ENCODE measurements at regions not wholly inside any gene's neighbourhood (a gene's known extent, or its start where the extent isn't known, plus 50 kb on each side); places are given as distances from the start of the nearest gene placed in this dataset.

DNA sequence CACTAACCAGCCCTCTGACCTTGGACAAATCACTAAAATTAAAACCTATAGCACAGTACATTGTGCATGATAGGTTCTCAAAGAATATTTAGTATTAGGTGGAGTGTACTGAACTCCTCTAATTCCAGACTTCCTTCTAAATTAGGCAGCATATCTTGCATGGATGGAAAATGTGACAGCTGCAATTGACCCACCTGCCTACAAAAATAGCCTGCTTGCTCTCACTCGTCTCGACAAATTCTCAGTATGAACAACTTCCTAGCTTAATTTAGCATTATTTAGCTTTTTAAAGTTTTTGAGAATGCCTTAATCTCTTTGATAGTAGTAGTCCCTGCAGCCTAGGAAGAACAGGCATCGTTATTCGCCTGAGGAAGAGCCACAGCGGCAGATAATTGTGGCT lies 482.0 kb downstream of the PIK3C3 start:
- no peak overlapping the region for H3K4me3 ChIP-seq
- in situ Hi-C loops (cut with MboI; ENCODE audit: low pct_ligation_motif_present in 1 of 4, low pct_unique_long_range_greater_than_20kb in 1 of 4, low sequenced_read_pairs in 3 of 4) (no loop called here), intact Hi-C loops (cut with DNase I; ENCODE audit: low total_unique reads) (no loop called here)
- DNase-seq, result no peak
- H3K27ac ChIP-seq, result no peak overlapping the region
- no peaks in the 10 kb centered on the region for H3K36me3 ChIP-seq
- TF ChIP-seq, protein P1, sequence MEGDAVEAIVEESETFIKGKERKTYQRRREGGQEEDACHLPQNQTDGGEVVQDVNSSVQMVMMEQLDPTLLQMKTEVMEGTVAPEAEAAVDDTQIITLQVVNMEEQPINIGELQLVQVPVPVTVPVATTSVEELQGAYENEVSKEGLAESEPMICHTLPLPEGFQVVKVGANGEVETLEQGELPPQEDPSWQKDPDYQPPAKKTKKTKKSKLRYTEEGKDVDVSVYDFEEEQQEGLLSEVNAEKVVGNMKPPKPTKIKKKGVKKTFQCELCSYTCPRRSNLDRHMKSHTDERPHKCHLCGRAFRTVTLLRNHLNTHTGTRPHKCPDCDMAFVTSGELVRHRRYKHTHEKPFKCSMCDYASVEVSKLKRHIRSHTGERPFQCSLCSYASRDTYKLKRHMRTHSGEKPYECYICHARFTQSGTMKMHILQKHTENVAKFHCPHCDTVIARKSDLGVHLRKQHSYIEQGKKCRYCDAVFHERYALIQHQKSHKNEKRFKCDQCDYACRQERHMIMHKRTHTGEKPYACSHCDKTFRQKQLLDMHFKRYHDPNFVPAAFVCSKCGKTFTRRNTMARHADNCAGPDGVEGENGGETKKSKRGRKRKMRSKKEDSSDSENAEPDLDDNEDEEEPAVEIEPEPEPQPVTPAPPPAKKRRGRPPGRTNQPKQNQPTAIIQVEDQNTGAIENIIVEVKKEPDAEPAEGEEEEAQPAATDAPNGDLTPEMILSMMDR (IDR thresholded peaks at IDR 0.05), result no peak
- TF ChIP-seq POLR2A (IDR thresholded peaks at IDR 0.05) (no peak), POLR2AphosphoS5 (IDR thresholded peaks at IDR 0.05) (no peak), EP300 (IDR thresholded peaks at IDR 0.05; ENCODE audit: low read depth) (no peak)
- H3K9me3 ChIP-seq, result no peaks in the 10 kb centered on the region
- 72 to 80% methylated on average over 5 of the region's 5 CpGs for WGBS, 2 donors (ENCODE audit: low coverage in 1 of 2)
- H3K27me3 ChIP-seq, result no peaks in the 10 kb centered on the region
- H3K4me1 ChIP-seq, result no peaks in the 10 kb centered on the region

DNA sequence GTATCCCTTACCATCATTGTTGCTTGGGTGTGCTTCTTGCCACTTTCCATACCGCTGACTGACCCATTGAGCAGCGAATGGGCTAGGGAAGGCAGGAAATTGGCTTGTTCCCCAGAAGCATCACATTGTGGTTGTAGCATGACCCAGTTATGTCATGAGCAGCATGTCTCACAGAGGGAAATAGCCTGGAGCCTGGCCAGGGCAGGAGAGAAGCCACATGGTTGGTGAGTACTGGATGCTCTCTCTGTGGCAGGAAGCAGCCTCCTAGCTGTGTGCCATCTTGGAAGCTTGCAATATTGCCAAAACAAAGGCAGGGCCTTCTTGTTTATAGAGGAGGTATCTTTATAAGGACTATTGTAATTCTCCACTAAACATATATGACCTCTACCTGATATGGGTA lies 482.6 kb downstream of the PIK3C3 start:
- no peak overlapping the region for H3K27ac ChIP-seq
- no peaks in the 10 kb centered on the region for H3K4me1 ChIP-seq
- TF ChIP-seq POLR2A (IDR thresholded peaks at IDR 0.05), result no peak
- TF ChIP-seq, protein P1 (IDR thresholded peaks at IDR 0.05), result no peak
- TF ChIP-seq POLR2AphosphoS5 (IDR thresholded peaks at IDR 0.05), result no peak
- TF ChIP-seq EP300 (IDR thresholded peaks at IDR 0.05; ENCODE audit: low read depth), result no peak
- H3K27me3 ChIP-seq, result no peaks in the 10 kb centered on the region
- in situ Hi-C loops (cut with MboI; ENCODE audit: low pct_ligation_motif_present in 1 of 4, low pct_unique_long_range_greater_than_20kb in 1 of 4, low sequenced_read_pairs in 3 of 4) (no loop called here), intact Hi-C loops (cut with DNase I; ENCODE audit: low total_unique reads) (no loop called here)
- H3K4me3 ChIP-seq, result no peak overlapping the region
- DNase-seq, result no peak
- H3K36me3 ChIP-seq, result no peaks in the 10 kb centered on the region
- H3K9me3 ChIP-seq, result no peaks in the 10 kb centered on the region
- WGBS, 2 donors (ENCODE audit: low coverage in 1 of 2), result 89% methylated on average over 2 of the region's 2 CpGs; no CpG with 5 or more reads in 1 of the 2 donors

DNA sequence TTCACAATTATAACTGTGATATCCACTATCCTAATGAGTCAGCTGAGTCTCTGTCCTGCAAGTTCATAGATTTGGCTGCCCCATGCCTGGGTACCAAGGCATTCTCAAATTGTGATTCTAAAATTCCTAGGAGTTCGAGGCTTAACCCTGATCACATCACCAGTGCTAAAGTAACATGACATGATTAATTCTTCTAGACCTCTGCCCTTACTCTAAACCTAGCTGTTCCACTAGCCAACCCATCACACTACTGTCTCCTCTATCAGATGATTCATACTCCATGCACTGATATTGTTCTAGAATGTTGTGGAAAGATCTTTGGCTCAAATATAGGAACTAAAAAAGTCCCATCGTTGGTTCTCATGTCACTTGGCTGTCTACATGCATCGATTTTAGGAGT lies 487.6 kb downstream of the PIK3C3 start:
- H3K9me3 ChIP-seq, result peaks cover 3 to 5% of the 10 kb centered on the region in 2 donors

DNA sequence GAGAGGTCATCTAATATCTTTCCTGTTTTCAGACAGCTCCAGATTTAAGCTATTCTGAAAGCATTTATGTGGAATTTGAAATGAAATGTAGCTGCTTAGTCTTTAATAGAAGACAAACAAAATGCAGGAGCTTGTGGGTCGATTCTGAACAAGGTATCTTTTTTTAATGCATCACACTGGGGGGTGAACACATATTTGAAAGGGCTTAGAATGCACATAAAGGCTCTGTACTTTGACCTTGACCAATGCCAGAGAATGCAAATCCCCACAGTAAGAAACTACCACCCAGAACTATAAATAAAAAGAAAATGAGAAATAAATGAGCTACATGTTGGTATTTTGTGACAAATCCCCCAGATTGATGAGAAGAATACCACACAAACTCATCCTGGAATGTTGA lies 489.3 kb downstream of the PIK3C3 start:
- WGBS, 2 donors (ENCODE audit: low coverage in 1 of 2), result 16 to 78% methylated on average over 1 of the region's 1 CpG
- H3K9me3 ChIP-seq, result peaks cover 8 to 12% of the 10 kb centered on the region in 2 donors
- H3K36me3 ChIP-seq, result no peaks in the 10 kb centered on the region
- TF ChIP-seq POLR2AphosphoS5 (IDR thresholded peaks at IDR 0.05), result no peak
- TF ChIP-seq EP300 (IDR thresholded peaks at IDR 0.05; ENCODE audit: low read depth), result no peak
- TF ChIP-seq POLR2A (IDR thresholded peaks at IDR 0.05), result no peak
- TF ChIP-seq, protein P1 (IDR thresholded peaks at IDR 0.05), result no peak
- intact Hi-C loops (cut with DNase I; ENCODE audit: low total_unique reads), result no loop called here
- no peaks in the 10 kb centered on the region for H3K27me3 ChIP-seq
- H3K27ac ChIP-seq, result no peak overlapping the region
- no peaks in the 10 kb centered on the region for H3K4me1 ChIP-seq
- no peak for DNase-seq
- in situ Hi-C loops (cut with MboI; ENCODE audit: low pct_ligation_motif_present in 1 of 4, low pct_unique_long_range_greater_than_20kb in 1 of 4, low sequenced_read_pairs in 3 of 4), result no loop called here
- H3K4me3 ChIP-seq, result no peak overlapping the region

More for the DNA sequence above, 487.6 kb downstream of the PIK3C3 start:
- no peak overlapping the region for H3K4me3 ChIP-seq
- WGBS, 2 donors (ENCODE audit: low coverage in 1 of 2), result 53 to 75% methylated on average over 2 to 3 of the region's 3 CpGs
- H3K4me1 ChIP-seq, result no peaks in the 10 kb centered on the region
- no peaks in the 10 kb centered on the region for H3K36me3 ChIP-seq
- in situ Hi-C loops (cut with MboI; ENCODE audit: low pct_ligation_motif_present in 1 of 4, low pct_unique_long_range_greater_than_20kb in 1 of 4, low sequenced_read_pairs in 3 of 4) (no loop called here), intact Hi-C loops (cut with DNase I; ENCODE audit: low total_unique reads) (no loop called here)
- TF ChIP-seq POLR2AphosphoS5 (IDR thresholded peaks at IDR 0.05) (no peak), POLR2A (IDR thresholded peaks at IDR 0.05) (no peak), EP300 (IDR thresholded peaks at IDR 0.05; ENCODE audit: low read depth) (no peak)
- TF ChIP-seq, protein P1 (IDR thresholded peaks at IDR 0.05), result no peak
- H3K27ac ChIP-seq, result no peak overlapping the region
- DNase-seq, result no peak
- no peaks in the 10 kb centered on the region for H3K27me3 ChIP-seq
